Epithelial cell of esophagus (primary cell): ENCODE measurements at regions not wholly inside any gene's neighbourhood (a gene's known extent, or its start where the extent isn't known, plus 50 kb on each side); places are given as distances from the start of the nearest gene placed in this dataset.
"Not testable (repeated sequence)": the region's sequence is repeated elsewhere in the genome, so short reads cannot be mapped to it uniquely, and the experiment has no call there.

Experiments used
- DNase-seq: peaks from one replicate; pipeline ENCODE4 v3.0.0; 2010; ENCODE audit warnings: low read depth
- H3K4me3 ChIP-seq: 2 replicates; pipeline ENCODE4 v1.5.1; 2011; ENCODE audit warnings: mild to moderate bottlenecking, low read length, control low read depth
- TF ChIP-seq, protein P1 (sequence below): IDR thresholded peaks from 2 replicates; pipeline ENCODE4 v1.5.1; 2011; ENCODE audit warnings: low read depth, mild to moderate bottlenecking, low read length, control low read depth, inconsistent platforms; ENCODE audit not compliant: insufficient read depth; ENCODE audit errors: missing control alignments

GRCh38 chr5:4614088-4614487 is 526.0 kb upstream of the ADAMTS16 start:
- TF ChIP-seq, protein P1, sequence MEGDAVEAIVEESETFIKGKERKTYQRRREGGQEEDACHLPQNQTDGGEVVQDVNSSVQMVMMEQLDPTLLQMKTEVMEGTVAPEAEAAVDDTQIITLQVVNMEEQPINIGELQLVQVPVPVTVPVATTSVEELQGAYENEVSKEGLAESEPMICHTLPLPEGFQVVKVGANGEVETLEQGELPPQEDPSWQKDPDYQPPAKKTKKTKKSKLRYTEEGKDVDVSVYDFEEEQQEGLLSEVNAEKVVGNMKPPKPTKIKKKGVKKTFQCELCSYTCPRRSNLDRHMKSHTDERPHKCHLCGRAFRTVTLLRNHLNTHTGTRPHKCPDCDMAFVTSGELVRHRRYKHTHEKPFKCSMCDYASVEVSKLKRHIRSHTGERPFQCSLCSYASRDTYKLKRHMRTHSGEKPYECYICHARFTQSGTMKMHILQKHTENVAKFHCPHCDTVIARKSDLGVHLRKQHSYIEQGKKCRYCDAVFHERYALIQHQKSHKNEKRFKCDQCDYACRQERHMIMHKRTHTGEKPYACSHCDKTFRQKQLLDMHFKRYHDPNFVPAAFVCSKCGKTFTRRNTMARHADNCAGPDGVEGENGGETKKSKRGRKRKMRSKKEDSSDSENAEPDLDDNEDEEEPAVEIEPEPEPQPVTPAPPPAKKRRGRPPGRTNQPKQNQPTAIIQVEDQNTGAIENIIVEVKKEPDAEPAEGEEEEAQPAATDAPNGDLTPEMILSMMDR: no peak
- H3K4me3 ChIP-seq: no peak overlapping the region
- peak; percentile 65 for DNase-seq

DNA sequence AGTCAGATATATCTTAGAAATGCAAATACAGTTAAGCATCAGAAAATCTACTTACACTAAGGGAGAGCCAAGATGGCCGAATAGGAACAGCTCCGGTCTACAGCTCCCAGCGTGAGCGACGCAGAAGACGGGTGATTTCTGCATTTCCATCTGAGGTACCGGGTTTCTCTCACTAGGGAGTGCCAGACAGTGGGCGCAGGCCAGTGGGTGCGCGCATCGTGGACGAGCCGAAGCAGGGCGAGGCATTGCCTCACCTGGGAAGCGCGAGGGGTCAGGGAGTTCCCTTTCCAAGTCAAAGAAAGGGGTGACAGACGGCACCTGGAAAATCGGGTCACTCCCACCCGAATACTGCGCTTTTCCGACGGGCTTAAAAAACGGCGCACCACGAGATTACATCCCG is 524.8 kb upstream of the ADAMTS16 start:
- not testable (repeated sequence) for DNase-seq, H3K4me3 ChIP-seq

DNA sequence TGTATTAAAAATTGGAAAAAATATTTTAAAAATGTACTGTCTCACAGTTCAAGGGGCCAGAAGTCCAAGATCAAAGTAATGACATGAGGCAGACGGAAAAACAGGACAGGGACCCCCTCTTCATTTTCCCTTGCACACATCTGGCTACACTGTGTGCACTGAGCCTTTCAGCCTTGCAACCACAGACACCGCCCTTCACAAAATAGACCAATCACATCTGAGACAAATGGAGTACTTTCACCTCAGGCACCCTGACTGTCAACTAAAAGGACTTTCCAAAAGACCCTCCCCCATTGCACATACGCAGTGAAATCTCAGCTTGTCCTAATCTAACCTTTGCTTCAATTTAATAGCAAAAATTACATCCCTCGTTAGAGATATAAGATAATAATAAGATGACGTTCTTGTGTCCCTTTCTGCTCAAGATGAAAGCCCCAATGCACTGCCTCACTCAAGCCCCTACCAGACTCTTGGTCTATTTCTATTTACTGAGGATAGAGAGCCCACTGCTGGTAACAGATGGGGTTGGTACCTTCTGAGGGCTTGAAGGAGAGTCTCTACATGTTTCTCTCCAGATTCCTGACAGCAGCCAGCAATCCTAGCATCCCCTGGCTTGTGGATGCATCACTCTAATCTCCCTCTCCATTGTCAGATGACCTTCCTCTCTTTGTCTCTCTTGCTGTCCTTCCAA is 514.8 kb upstream of the ADAMTS16 start:
- TF ChIP-seq, protein P1: no peak
- H3K4me3 ChIP-seq: no peak overlapping the region
- no peak for DNase-seq

- DNase-seq: no peak
- TF ChIP-seq, protein P1: no peak
- H3K4me3 ChIP-seq: no peak overlapping the region
Measured at GRCh38 chr5:4627131-4627530, 513.0 kb upstream of the ADAMTS16 start.

DNA sequence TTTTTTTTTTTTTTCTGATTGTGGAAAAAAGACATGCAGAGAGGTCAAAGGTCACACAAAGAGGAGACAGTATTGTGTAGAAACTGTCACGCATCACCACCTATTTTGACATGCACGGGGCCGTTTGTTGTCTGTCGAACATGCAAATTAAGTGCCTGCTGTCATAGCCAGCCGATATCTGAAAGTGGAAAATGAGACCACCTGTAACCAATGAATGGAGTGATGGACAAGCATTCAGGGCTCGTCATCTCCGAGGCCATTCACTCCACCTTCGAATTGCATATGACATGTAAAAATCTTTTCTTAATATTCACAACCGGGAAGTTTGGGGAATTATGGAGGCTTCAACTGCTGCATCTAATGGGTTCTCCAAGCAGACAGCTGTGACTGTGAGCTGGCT is 512.2 kb upstream of the ADAMTS16 start:
- TF ChIP-seq, protein P1: no peak
- H3K4me3 ChIP-seq: no peak overlapping the region
- no peak for DNase-seq

DNA sequence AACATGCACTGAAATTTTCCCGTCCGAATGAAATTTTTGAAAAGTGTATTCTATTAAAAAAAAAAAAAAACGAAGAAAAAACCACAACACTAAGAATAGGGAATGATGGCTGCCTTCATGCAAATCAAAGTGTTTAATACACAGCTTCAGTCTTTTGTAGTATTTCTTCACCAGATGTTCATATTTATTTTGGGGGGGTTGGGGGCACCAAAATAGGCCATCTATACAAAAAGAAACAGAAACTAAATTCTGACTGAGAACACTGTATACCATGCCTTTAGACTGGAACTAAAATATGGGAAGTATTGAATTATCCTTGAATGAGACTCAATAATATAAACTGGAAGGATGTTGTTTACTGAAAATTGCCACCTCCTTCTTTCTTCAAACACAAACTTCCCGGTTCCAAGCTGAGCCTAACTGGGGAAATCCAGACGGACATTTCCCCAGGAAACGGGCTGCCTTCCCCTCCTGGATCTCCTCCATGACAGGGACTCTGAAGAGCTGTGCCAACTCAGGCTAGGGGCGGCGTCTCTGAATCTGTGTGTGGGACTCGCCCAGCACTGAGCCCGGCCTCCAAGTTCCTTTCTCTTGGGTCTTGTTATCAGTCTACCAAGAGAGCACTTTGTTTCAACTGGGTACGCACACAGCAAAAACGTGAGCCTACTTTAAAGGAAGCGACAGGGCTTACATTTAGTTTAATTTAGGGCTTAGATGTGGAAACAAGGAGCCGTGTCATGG is 511.3 kb upstream of the ADAMTS16 start:
- DNase-seq: no peak
- TF ChIP-seq, protein P1: no peak
- no peak overlapping the region for H3K4me3 ChIP-seq

DNA sequence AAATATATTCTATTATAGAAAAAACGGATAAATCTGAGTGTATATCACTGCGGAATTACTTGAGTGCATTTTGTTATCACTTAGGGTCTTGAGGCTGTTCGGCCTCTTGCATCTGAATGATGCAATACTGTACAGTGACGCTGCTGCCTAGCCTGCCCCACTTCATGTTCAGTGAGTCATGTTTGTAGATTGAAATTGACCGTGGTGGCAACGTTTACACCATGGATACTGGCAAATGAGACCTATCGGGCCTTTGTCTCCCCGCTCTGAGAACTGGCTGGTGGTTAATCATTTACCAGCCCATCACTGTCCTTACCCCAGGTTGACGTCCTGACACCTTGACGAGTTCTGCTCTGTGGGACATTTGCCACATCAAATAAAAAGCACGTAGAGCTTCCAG is 510.1 kb upstream of the ADAMTS16 start:
- TF ChIP-seq, protein P1: no peak
- DNase-seq: no peak
- H3K4me3 ChIP-seq: no peak overlapping the region
